ENCODE measurements at regions not wholly inside any gene's neighbourhood (a gene's known extent, or its start where the extent isn't known, plus 50 kb on each side); places are given as distances from the start of the nearest gene placed in this dataset.

GRCh38 chr11:92556431-92556830, 331.8 kb downstream of the FAT3 start:
- Histone ChIP-seq H3F3A (ENCODE audit: low read length, unreplicated experiment) (no peaks in the 10 kb centered on the region), H3K79me2 (ENCODE audit: low read length) (no peaks in the 10 kb centered on the region), H3K36me3 (ENCODE audit: low read depth, low read length) (no peaks in the 10 kb centered on the region), H2AFZ (ENCODE audit: low read length) (no peak overlapping the region), H3K9ac (ENCODE audit: low read length) (no peak overlapping the region), H3K27ac (ENCODE audit: low read length) (no peak overlapping the region), H3K9me2 (replicated peaks; ENCODE audit: low read length) (no peaks in the 10 kb centered on the region), H4K20me1 (ENCODE audit: low read length) (no peaks in the 10 kb centered on the region), H3K4me3 (ENCODE audit: low read length) (no peak overlapping the region), H3K4me2 (ENCODE audit: low read length) (no peak overlapping the region), H3K27me3 (ENCODE audit: low read length) (no peaks in the 10 kb centered on the region), H3K4me1 (ENCODE audit: insufficient read depth, low read length) (no peaks in the 10 kb centered on the region), H3K9me3 (ENCODE audit: low read length) (peaks cover 7% of the 10 kb centered on the region; the same call in 1 of the 2 replicates)
- TF ChIP-seq EZH2phosphoT487 (IDR thresholded peaks at IDR 0.05; ENCODE audit: borderline replicate concordance, low read length) (no peak), CTCF (conservative IDR thresholded peaks at IDR 0.05; ENCODE audit: low read depth, low read length) (no peak), EZH2 (IDR thresholded peaks at IDR 0.05; ENCODE audit: low read length, unreplicated experiment) (no peak)
- peak; percentile 28 for DNase-seq
- ATAC-seq: no peak
- intact Hi-C loops (cut with micrococcal nuclease): no loop called here
- ChIA-PET POLR2A (ENCODE audit: unreplicated experiment) (no interaction called here), CTCF (no interaction called here)
- BruUV-seq (replicated peaks): no TSS peak

- H3F3A ChIP-seq (ENCODE audit: low read length, unreplicated experiment): no peaks in the 10 kb centered on the region
- no peak overlapping the region for H3K9ac ChIP-seq (ENCODE audit: low read length)
- no peak for TF ChIP-seq EZH2 (IDR thresholded peaks at IDR 0.05; ENCODE audit: low read length, unreplicated experiment)
- TF ChIP-seq CTCF (conservative IDR thresholded peaks at IDR 0.05; ENCODE audit: low read depth, low read length): no peak
- TF ChIP-seq EZH2phosphoT487 (IDR thresholded peaks at IDR 0.05; ENCODE audit: borderline replicate concordance, low read length): no peak
- no peaks in the 10 kb centered on the region for H3K36me3 ChIP-seq (ENCODE audit: low read depth, low read length)
- H3K79me2 ChIP-seq (ENCODE audit: low read length): no peaks in the 10 kb centered on the region
- H4K20me1 ChIP-seq (ENCODE audit: low read length): no peaks in the 10 kb centered on the region
- H3K9me2 ChIP-seq (replicated peaks; ENCODE audit: low read length): no peaks in the 10 kb centered on the region
- H3K27me3 ChIP-seq (ENCODE audit: low read length): no peaks in the 10 kb centered on the region
- ChIA-PET CTCF (no interaction called here), POLR2A (ENCODE audit: unreplicated experiment) (no interaction called here)
- no peak for DNase-seq
- intact Hi-C loops (cut with micrococcal nuclease): no loop called here
- ATAC-seq: no peak
- H3K9me3 ChIP-seq (ENCODE audit: low read length): peaks cover 14% of the 10 kb centered on the region; the same call in 1 of the 2 replicates
- H3K4me3 ChIP-seq (ENCODE audit: low read length): no peak overlapping the region
- no peak overlapping the region for H3K27ac ChIP-seq (ENCODE audit: low read length)
- H3K4me2 ChIP-seq (ENCODE audit: low read length): no peak overlapping the region
- no peaks in the 10 kb centered on the region for H3K4me1 ChIP-seq (ENCODE audit: insufficient read depth, low read length)
- H2AFZ ChIP-seq (ENCODE audit: low read length): no peak overlapping the region
- BruUV-seq (replicated peaks): no TSS peak
Measured at GRCh38 chr11:92557879-92558278, 333.3 kb downstream of the FAT3 start.

- no peak overlapping the region for H2AFZ ChIP-seq (ENCODE audit: low read length)
- H3K79me2 ChIP-seq (ENCODE audit: low read length): no peaks in the 10 kb centered on the region
- no peaks in the 10 kb centered on the region for H3K36me3 ChIP-seq (ENCODE audit: low read depth, low read length)
- H3K9ac ChIP-seq (ENCODE audit: low read length): no peak overlapping the region
- intact Hi-C loops (cut with micrococcal nuclease): no loop called here
- peaks cover 14% of the 10 kb centered on the region; the same call in 1 of the 2 replicates for H3K9me3 ChIP-seq (ENCODE audit: low read length)
- no peak for DNase-seq
- no peaks in the 10 kb centered on the region for H4K20me1 ChIP-seq (ENCODE audit: low read length)
- H3F3A ChIP-seq (ENCODE audit: low read length, unreplicated experiment): no peaks in the 10 kb centered on the region
- H3K4me2 ChIP-seq (ENCODE audit: low read length): no peak overlapping the region
- no peak for ATAC-seq
- H3K4me1 ChIP-seq (ENCODE audit: insufficient read depth, low read length): no peaks in the 10 kb centered on the region
- no TSS peak for BruUV-seq (replicated peaks)
- ChIA-PET POLR2A (ENCODE audit: unreplicated experiment) (no interaction called here), CTCF (no interaction called here)
- H3K4me3 ChIP-seq (ENCODE audit: low read length): no peak overlapping the region
- H3K9me2 ChIP-seq (replicated peaks; ENCODE audit: low read length): no peaks in the 10 kb centered on the region
- H3K27me3 ChIP-seq (ENCODE audit: low read length): no peaks in the 10 kb centered on the region
- no peak overlapping the region for H3K27ac ChIP-seq (ENCODE audit: low read length)
- TF ChIP-seq EZH2phosphoT487 (IDR thresholded peaks at IDR 0.05; ENCODE audit: borderline replicate concordance, low read length) (no peak), CTCF (conservative IDR thresholded peaks at IDR 0.05; ENCODE audit: low read depth, low read length) (no peak), EZH2 (IDR thresholded peaks at IDR 0.05; ENCODE audit: low read length, unreplicated experiment) (no peak)
Measured at GRCh38 chr11:92558323-92558722, 333.7 kb downstream of the FAT3 start.
